Neuron (in vitro differentiated cells): ENCODE measurements at regions not wholly inside any gene's neighbourhood (a gene's known extent, or its start where the extent isn't known, plus 50 kb on each side); places are given as distances from the start of the nearest gene placed in this dataset.

Experiments used
- H2AFZ ChIP-seq: one replicate; pipeline ENCODE4 v1.6.1; 2013; ENCODE audit warnings: low read depth, mild to moderate bottlenecking, inconsistent platforms, low read length, moderate library complexity
- H3K27me3 ChIP-seq: one replicate; pipeline ENCODE4 v1.6.1; 2013; ENCODE audit warnings: low read length; ENCODE audit not compliant: insufficient read depth
- H3K36me3 ChIP-seq: one replicate; pipeline ENCODE4 v1.6.1; 2013; ENCODE audit warnings: low read length; ENCODE audit not compliant: insufficient read depth
- H3K4me1 ChIP-seq: one replicate; pipeline ENCODE4 v1.6.1; 2013; ENCODE audit warnings: low read length; ENCODE audit not compliant: insufficient read depth
- H3K4me3 ChIP-seq: 2 replicates; pipeline ENCODE4 v1.5.1; 2013; ENCODE audit warnings: mild to moderate bottlenecking, low read length, moderate library complexity
- H3K9me3 ChIP-seq: one replicate; pipeline ENCODE4 v1.6.1; 2013; ENCODE audit warnings: low read length

- no peak overlapping the region for H3K4me3 ChIP-seq
- no peaks in the 10 kb centered on the region for H3K36me3 ChIP-seq
- no peaks in the 10 kb centered on the region for H3K4me1 ChIP-seq
- no peaks in the 10 kb centered on the region for H3K27me3 ChIP-seq
- H2AFZ ChIP-seq, result no peak overlapping the region
- no peaks in the 10 kb centered on the region for H3K9me3 ChIP-seq
Observed at GRCh38 chr6:44572346-44572745, 184.8 kb downstream of the CDC5L start.

GRCh38 chr6:44575644-44576043 lies 188.1 kb downstream of the CDC5L start:
- Histone ChIP-seq H3K4me1 (no peaks in the 10 kb centered on the region), H3K9me3 (no peaks in the 10 kb centered on the region), H2AFZ (no peak overlapping the region), H3K4me3 (no peak overlapping the region), H3K36me3 (no peaks in the 10 kb centered on the region), H3K27me3 (no peaks in the 10 kb centered on the region)

- no peaks in the 10 kb centered on the region for H3K36me3 ChIP-seq
- no peak overlapping the region for H2AFZ ChIP-seq
- H3K9me3 ChIP-seq, result no peaks in the 10 kb centered on the region
- H3K4me3 ChIP-seq, result no peak overlapping the region
- no peaks in the 10 kb centered on the region for H3K27me3 ChIP-seq
- H3K4me1 ChIP-seq, result no peaks in the 10 kb centered on the region
Observed at GRCh38 chr6:44576132-44576631, 188.7 kb downstream of the CDC5L start.

- Histone ChIP-seq H3K9me3 (no peaks in the 10 kb centered on the region), H3K27me3 (no peaks in the 10 kb centered on the region), H3K4me1 (no peaks in the 10 kb centered on the region), H3K36me3 (no peaks in the 10 kb centered on the region), H2AFZ (no peak overlapping the region), H3K4me3 (no peak overlapping the region)
Observed at GRCh38 chr6:44580901-44581300, 193.4 kb downstream of the CDC5L start.

- Histone ChIP-seq H3K36me3 (no peaks in the 10 kb centered on the region), H3K4me1 (no peaks in the 10 kb centered on the region), H2AFZ (no peak overlapping the region), H3K9me3 (no peaks in the 10 kb centered on the region), H3K4me3 (no peak overlapping the region), H3K27me3 (no peaks in the 10 kb centered on the region)
Observed at GRCh38 chr6:44582930-44583329, 195.4 kb downstream of the CDC5L start.

GRCh38 chr6:44590471-44590870 lies 203.0 kb downstream of the CDC5L start:
- H3K9me3 ChIP-seq, result no peaks in the 10 kb centered on the region
- no peaks in the 10 kb centered on the region for H3K27me3 ChIP-seq
- H2AFZ ChIP-seq, result no peak overlapping the region
- H3K4me1 ChIP-seq, result no peaks in the 10 kb centered on the region
- H3K36me3 ChIP-seq, result no peaks in the 10 kb centered on the region
- H3K4me3 ChIP-seq, result no peak overlapping the region

GRCh38 chr6:44593539-44593944 lies 206.0 kb downstream of the CDC5L start:
- H2AFZ ChIP-seq, result no peak overlapping the region
- no peak overlapping the region for H3K4me3 ChIP-seq
- no peaks in the 10 kb centered on the region for H3K9me3 ChIP-seq
- no peaks in the 10 kb centered on the region for H3K36me3 ChIP-seq
- no peaks in the 10 kb centered on the region for H3K4me1 ChIP-seq
- no peaks in the 10 kb centered on the region for H3K27me3 ChIP-seq

GRCh38 chr6:44594481-44594880 lies 207.0 kb downstream of the CDC5L start:
- Histone ChIP-seq H3K36me3 (no peaks in the 10 kb centered on the region), H3K4me1 (no peaks in the 10 kb centered on the region), H3K4me3 (no peak overlapping the region), H3K9me3 (no peaks in the 10 kb centered on the region), H3K27me3 (no peaks in the 10 kb centered on the region), H2AFZ (no peak overlapping the region)

GRCh38 chr6:44598679-44599078 lies 211.2 kb downstream of the CDC5L start:
- Histone ChIP-seq H3K36me3 (no peaks in the 10 kb centered on the region), H3K4me3 (no peak overlapping the region), H2AFZ (no peak overlapping the region), H3K4me1 (no peaks in the 10 kb centered on the region), H3K9me3 (no peaks in the 10 kb centered on the region), H3K27me3 (no peaks in the 10 kb centered on the region)

- Histone ChIP-seq H3K4me1 (no peaks in the 10 kb centered on the region), H3K27me3 (no peaks in the 10 kb centered on the region), H3K4me3 (no peak overlapping the region), H3K36me3 (no peaks in the 10 kb centered on the region), H3K9me3 (no peaks in the 10 kb centered on the region), H2AFZ (no peak overlapping the region)
Observed at GRCh38 chr6:44599672-44600071, 212.2 kb downstream of the CDC5L start.

GRCh38 chr6:44603044-44603686 lies 215.7 kb downstream of the CDC5L start:
- Histone ChIP-seq H3K9me3 (no peaks in the 10 kb centered on the region), H2AFZ (no peak overlapping the region), H3K4me3 (no peak overlapping the region), H3K4me1 (no peaks in the 10 kb centered on the region), H3K36me3 (no peaks in the 10 kb centered on the region), H3K27me3 (no peaks in the 10 kb centered on the region)

GRCh38 chr6:44606504-44606903 lies 219.0 kb downstream of the CDC5L start:
- H3K4me1 ChIP-seq, result no peaks in the 10 kb centered on the region
- no peak overlapping the region for H3K4me3 ChIP-seq
- H3K36me3 ChIP-seq, result no peaks in the 10 kb centered on the region

GRCh38 chr6:44606976-44607375 lies 219.5 kb downstream of the CDC5L start:
- H3K27me3 ChIP-seq, result no peaks in the 10 kb centered on the region
- H2AFZ ChIP-seq, result no peak overlapping the region
- H3K9me3 ChIP-seq, result no peaks in the 10 kb centered on the region
- no peaks in the 10 kb centered on the region for H3K36me3 ChIP-seq
- H3K4me3 ChIP-seq, result no peak overlapping the region
- H3K4me1 ChIP-seq, result no peaks in the 10 kb centered on the region

More at GRCh38 chr6:44606504-44606903, 219.0 kb downstream of the CDC5L start:
- H3K9me3 ChIP-seq, result no peaks in the 10 kb centered on the region
- no peak overlapping the region for H2AFZ ChIP-seq
- H3K27me3 ChIP-seq, result no peaks in the 10 kb centered on the region

GRCh38 chr6:44608175-44608574 lies 220.7 kb downstream of the CDC5L start:
- H3K36me3 ChIP-seq, result no peaks in the 10 kb centered on the region
- H3K4me3 ChIP-seq, result no peak overlapping the region
- H2AFZ ChIP-seq, result no peak overlapping the region
- no peaks in the 10 kb centered on the region for H3K27me3 ChIP-seq
- H3K9me3 ChIP-seq, result no peaks in the 10 kb centered on the region
- no peaks in the 10 kb centered on the region for H3K4me1 ChIP-seq
